GM12872 (cell line): ENCODE measurements at regions not wholly inside any gene's neighbourhood (a gene's known extent, or its start where the extent isn't known, plus 50 kb on each side); places are given as distances from the start of the nearest gene placed in this dataset.

Experiments
- TF ChIP-seq, protein P1 (sequence below): IDR thresholded peaks from 3 replicates; pipeline ENCODE4 v1.5.1; 2011; ENCODE audit warnings: low read depth, mild to moderate bottlenecking, low read length, moderate library complexity; ENCODE audit not compliant: insufficient read depth

DNA sequence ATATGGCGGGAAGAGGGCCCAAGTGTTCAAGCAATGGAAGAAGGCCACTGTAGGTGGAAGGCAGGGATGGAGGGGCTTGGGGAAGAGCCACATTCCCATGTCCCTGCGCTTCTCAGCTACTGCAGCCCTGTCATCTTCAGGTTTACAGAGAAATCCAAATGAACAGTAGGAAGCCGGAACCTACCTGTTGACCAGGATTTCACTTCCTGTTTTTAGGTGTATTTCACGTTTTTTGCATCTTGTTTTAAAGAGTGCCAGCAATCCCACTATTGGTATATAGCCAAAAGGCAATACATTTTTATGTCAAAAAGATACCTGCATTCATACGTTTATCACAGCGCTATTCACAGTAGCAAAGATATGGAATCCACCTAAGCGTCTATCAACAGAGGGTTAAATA is 159.2 kb downstream of the SLC35B3 start:
- TF ChIP-seq, protein P1, sequence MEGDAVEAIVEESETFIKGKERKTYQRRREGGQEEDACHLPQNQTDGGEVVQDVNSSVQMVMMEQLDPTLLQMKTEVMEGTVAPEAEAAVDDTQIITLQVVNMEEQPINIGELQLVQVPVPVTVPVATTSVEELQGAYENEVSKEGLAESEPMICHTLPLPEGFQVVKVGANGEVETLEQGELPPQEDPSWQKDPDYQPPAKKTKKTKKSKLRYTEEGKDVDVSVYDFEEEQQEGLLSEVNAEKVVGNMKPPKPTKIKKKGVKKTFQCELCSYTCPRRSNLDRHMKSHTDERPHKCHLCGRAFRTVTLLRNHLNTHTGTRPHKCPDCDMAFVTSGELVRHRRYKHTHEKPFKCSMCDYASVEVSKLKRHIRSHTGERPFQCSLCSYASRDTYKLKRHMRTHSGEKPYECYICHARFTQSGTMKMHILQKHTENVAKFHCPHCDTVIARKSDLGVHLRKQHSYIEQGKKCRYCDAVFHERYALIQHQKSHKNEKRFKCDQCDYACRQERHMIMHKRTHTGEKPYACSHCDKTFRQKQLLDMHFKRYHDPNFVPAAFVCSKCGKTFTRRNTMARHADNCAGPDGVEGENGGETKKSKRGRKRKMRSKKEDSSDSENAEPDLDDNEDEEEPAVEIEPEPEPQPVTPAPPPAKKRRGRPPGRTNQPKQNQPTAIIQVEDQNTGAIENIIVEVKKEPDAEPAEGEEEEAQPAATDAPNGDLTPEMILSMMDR: no peak

DNA sequence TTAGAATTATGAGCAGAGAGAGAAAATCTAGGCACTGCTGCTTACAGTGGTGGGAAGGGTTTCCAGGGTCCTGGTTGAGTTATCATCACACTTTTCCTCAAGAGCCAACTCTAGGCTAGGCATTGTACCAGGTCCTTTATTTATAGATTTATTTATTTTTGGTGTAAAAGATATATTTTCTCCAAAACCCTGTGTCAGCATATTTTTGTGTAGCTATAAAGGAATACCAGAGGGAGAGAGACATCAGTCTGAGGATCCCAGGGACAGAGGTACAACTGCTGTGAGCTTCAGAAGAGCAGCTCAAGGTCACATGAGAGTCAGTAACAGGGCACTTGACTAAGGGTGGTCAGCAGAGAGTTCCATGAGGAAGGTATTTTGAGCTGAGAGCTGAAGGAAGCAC is 159.7 kb downstream of the SLC35B3 start:
- TF ChIP-seq, protein P1: no peak

DNA sequence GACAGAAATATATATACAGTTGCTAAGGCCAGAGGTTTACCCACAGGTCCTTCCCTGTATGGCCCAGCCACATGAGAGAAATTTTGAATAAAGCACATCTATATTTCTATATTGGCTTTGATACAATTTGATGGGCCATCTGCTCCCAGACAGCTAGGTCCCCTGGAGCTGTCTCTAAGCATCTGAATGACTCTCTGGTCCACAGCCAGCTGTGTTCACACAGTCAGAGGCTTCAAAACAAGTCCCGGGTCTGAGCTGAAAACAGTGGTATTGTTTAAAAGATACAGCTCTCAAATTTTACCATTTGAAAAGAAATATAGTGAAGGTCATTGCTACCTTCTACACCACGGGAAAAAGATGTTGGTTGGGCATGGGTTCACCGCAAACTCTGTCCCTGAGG is 161.1 kb downstream of the SLC35B3 start:
- TF ChIP-seq, protein P1: no peak

DNA sequence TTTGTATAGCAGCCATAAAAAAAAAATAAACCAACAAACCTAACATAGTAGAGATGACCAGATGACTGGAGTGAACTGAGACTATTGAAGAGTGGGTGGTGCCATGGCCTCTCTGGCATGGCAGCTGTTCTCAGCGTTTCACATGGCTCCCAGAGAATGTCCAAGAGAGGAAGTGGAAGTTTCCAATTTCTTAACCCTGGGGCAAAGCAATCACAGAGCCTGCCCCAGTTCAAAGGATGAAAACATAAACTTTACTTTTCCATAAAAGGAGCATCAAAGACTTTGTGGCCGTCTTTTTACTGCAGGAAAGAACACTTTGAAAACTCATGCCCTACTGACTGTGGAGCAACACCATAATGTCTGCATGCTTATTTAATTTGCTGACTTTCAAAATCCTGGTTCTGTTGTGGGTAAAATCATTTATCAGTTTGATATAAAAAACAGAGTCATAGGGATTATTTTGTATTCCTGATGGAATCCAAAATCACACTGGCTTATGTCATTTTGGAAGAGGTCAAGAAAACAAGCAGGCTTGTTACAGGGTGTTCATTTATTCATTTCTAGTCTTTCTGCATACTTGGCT is 165.4 kb downstream of the SLC35B3 start:
- TF ChIP-seq, protein P1: no peak

DNA sequence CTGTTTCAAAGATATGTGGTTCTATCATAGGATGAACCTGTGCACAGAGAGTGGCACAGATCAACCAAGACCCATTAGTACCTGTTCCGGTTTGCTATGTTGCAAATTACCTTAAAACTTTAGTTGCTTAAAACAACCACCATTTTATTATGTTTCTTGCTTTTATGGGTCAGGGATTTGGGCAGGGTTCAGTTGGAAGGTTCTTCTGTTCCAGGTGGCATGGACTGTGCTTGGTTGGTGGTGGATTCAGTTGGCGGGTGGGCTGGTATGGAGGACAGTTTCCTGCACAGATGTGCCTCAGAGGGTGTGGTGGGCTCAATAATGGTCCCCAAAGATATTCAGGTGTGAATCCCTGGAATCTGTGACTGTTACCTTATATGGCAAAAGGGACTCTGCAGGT is 166.3 kb downstream of the SLC35B3 start:
- TF ChIP-seq, protein P1: no peak

DNA sequence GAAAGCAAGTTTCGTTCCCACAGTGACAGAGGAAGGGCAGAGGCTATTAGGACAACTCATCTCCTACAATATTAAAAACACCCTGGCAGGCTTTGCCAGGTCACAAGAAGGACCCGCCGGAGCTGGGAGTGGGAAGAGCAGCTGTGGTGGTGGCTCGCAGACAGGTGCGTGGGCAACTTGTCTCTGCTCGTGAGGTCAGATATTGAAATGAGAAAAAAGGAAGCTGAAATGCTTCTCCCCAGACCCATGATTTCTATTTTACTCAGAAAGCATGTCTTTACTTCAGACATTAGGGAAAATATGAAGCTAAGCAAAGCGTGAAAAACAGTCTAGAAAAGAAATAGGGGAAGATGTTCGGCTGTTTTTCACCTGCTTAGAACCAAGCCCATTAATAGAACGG is 166.3 kb upstream of the EEF1E1 start:
- TF ChIP-seq, protein P1: no peak

DNA sequence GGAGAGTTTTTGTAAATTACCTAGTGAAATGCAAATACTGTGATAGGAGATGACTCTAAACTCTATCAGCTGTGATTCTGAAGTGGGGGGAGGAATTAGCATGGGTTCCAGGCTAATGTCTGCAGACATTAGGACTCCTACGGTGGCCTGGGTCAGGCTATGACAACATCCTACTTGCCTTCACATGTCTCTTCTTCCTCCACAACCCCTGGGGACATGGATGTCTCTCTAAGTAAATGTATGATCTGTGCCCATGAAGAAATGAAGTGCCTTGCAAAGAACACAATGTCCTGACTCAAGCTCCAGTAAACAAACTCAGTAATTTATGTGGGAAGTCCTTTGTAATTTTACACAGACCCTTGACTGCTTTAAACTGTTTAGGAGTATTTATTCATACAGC is 165.8 kb upstream of the EEF1E1 start:
- TF ChIP-seq, protein P1: no peak

DNA sequence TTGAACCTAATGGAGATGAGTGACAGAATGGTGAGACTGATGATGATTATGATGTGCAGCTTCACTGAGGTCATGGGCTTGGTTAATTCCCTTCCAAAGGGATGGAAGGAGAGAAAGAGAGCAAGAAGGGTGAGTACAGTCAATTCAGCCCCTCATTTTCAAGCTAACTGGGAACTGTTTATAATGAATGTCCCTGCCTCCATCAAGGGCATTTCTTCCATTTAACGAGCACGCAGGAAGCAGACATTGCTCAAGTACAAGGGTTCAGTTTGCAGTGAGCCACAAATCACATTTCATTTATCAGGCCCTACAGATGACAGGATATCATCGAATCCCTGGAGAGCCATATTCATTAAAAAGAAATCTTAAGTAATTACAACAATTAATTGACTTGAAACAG is 158.3 kb upstream of the EEF1E1 start:
- TF ChIP-seq, protein P1: no peak
